Gastrocnemius medialis (tissue), 4 donors: ENCODE measurements at regions not wholly inside any gene's neighbourhood (a gene's known extent, or its start where the extent isn't known, plus 50 kb on each side); places are given as distances from the start of the nearest gene placed in this dataset.

Source experiments
- ATAC-seq, 2 donors: fragments of 150-250 bp; one replicate each; pipeline ENCODE4 v1.9.1; 2016
- DNase-seq, 2 donors: peaks; one replicate each; pipeline ENCODE4 v3.0.0-alpha.2; 2019
- H3K27ac ChIP-seq, 4 donors: fragments of 200-600 bp; sonication (generic); 1 replicate in 1 of 4; 2 replicates in 3 of 4; pipeline ENCODE4 v1.5.1; 2016 to 2018; ENCODE audit warnings: mild to moderate bottlenecking in 2 of 4, moderate library complexity in 1 of 4
- H3K27me3 ChIP-seq, 3 donors: fragments of 200-600 bp; sonication (generic) in 2 of 3; 1 replicate in 1 of 3; 2 replicates in 2 of 3; pipeline versions ENCODE4 v1.5.1 to v1.6.0; 2016 to 2019; ENCODE audit warnings: mild to moderate bottlenecking in 1 of 3, moderate library complexity in 1 of 3
- H3K36me3 ChIP-seq, 2 donors: fragments of 200-600 bp; sonication (generic) in 1 of 2; one replicate each; pipeline ENCODE4 v1.5.1; 2017 to 2018
- H3K4me1 ChIP-seq, 2 donors: fragments of 200-600 bp; sonication (generic) in 1 of 2; one replicate each; pipeline ENCODE4 v1.5.1; 2016 to 2017; ENCODE audit warnings: mild to moderate bottlenecking in 2 of 2
- H3K4me3 ChIP-seq, 4 donors: fragments of 200-600 bp; sonication (generic) in 3 of 4; 1 replicate in 1 of 4; 2 replicates in 3 of 4; pipeline ENCODE4 v1.5.1; 2016 to 2019; ENCODE audit warnings: mild to moderate bottlenecking in 2 of 4
- H3K9me3 ChIP-seq, 3 donors: fragments of 200-600 bp; sonication (generic) in 2 of 3; 1 replicate in 1 of 3; 2 replicates in 2 of 3; pipeline ENCODE4 v1.5.1; 2016 to 2019
- POLR2A ChIP-seq, 2 donors: fragments of 450-650 bp; IDR thresholded peaks; one replicate each; pipeline ENCODE4 v1.6.1; 2017; ENCODE audit warnings: antibody characterized with exemption in 2 of 2, mild to moderate bottlenecking in 2 of 2, moderate library complexity in 2 of 2
- in situ Hi-C, 4 donors: fragments of 200-750 bp; cut with MboI; loops; one replicate each; pipeline versions ENCODE4 v1.15.0 to v1.8.0; 2017; ENCODE audit warnings: low sequenced_read_pairs in 4 of 4
- intact Hi-C: fragments of 100-400 bp; cut with DNase I; formaldehyde crosslinking; loops from one replicate; pipeline ENCODE4 v1.15.1; 2023; ENCODE audit warnings: low total_unique reads
- TF ChIP-seq, protein P1 (sequence below), 5 experiments: fragments of 450-650 bp in 3 of 5; fragments of 200-600 bp in 2 of 5; sonication (generic) in 2 of 5; IDR thresholded peaks in 4 of 5; conservative IDR thresholded peaks in 1 of 5; 1 replicate in 4 of 5; 2 replicates in 1 of 5; pipeline ENCODE4 v1.5.1; 2016 to 2019; ENCODE audit warnings: antibody characterized with exemption in 5 of 5, mild to moderate bottlenecking in 3 of 5, moderate library complexity in 3 of 5

DNA sequence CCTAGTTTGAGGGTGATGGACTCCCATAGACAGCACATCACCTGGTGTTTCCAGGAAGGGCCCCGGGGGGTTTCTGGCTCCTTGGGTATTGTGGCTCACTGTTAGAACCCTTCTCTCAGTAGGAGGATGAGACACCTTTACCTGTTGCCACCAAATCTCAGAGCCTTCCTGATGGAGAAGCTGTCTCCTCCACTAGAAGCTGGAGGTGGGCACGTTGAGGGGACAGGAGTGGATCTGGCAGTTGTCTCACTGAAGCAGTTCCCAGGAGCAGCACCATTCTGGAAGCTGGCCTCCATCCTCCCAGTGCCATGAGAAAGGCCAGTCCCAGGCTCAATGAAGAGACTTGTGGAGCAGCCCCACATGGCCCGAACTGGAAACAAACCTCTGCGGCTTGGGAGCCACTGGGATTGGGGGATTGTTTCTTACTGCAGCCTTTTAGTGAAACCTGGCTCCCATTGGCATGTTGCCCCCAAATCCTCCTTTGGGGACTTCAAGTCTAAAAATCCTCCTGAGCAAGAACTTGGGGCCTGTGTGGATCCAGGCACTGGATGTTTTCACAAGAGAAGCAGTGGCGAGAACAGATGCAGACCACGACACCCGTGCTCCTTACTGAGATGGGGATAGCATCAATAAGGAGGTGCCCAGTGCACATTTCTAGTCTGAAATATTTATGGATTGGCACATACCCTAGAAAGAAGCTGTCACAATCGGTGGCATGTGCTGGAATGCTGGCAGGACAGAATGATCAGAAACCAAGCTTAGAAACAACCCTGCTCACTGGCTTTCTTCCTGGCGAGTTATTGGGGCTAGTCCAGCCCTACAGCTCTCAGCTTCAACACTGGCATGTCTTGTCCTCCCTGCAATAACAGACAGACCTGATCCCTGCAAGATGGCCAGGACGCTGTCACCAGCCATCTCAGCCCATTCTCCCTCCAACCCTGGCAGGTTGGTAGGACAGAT lies 223.7 kb upstream of the AJAP1 start:
- Histone ChIP-seq H3K36me3 (no peaks in the 10 kb centered on the region), H3K9me3 (no peaks in the 10 kb centered on the region), H3K4me1 (no peaks in the 10 kb centered on the region), H3K27me3 (no peaks in the 10 kb centered on the region), H3K4me3 (no peak overlapping the region), H3K27ac (no peak overlapping the region)
- DNase-seq (no peak), ATAC-seq (no peak)
- in situ Hi-C loops (no loop called here), intact Hi-C loops (no loop called here)
- TF ChIP-seq, protein P1, sequence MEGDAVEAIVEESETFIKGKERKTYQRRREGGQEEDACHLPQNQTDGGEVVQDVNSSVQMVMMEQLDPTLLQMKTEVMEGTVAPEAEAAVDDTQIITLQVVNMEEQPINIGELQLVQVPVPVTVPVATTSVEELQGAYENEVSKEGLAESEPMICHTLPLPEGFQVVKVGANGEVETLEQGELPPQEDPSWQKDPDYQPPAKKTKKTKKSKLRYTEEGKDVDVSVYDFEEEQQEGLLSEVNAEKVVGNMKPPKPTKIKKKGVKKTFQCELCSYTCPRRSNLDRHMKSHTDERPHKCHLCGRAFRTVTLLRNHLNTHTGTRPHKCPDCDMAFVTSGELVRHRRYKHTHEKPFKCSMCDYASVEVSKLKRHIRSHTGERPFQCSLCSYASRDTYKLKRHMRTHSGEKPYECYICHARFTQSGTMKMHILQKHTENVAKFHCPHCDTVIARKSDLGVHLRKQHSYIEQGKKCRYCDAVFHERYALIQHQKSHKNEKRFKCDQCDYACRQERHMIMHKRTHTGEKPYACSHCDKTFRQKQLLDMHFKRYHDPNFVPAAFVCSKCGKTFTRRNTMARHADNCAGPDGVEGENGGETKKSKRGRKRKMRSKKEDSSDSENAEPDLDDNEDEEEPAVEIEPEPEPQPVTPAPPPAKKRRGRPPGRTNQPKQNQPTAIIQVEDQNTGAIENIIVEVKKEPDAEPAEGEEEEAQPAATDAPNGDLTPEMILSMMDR (IDR thresholded peaks at IDR 0.05 in 4 of 5, conservative IDR thresholded peaks at IDR 0.05 in 1 of 5), result no peak
- TF ChIP-seq POLR2A (IDR thresholded peaks at IDR 0.05), result no peak

DNA sequence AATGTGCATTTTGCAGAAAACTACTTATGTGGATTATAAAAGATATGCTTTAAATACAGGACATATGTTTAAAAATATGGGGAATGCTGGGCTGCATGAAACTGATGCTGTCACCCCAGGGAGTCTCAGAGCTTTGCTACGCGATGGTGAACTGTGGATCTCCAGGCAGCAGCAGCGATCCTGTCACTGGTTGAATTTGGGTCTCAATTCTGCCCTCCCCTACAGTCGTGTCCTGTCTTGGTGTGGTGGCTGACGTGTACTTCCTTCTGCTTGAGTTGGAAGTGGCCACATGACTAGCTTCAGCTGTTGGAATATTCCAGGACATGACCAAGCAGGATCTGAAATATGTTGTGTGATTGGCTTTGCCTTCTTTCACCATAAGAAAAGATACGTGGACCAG lies 222.9 kb upstream of the AJAP1 start:
- H3K4me3 ChIP-seq, result no peak overlapping the region
- no peaks in the 10 kb centered on the region for H3K9me3 ChIP-seq
- no peaks in the 10 kb centered on the region for H3K4me1 ChIP-seq
- H3K27ac ChIP-seq, result no peak overlapping the region
- intact Hi-C loops (no loop called here), in situ Hi-C loops (no loop called here)
- no peak for DNase-seq
- no peak for ATAC-seq
- H3K36me3 ChIP-seq, result no peaks in the 10 kb centered on the region
- H3K27me3 ChIP-seq, result no peaks in the 10 kb centered on the region
- TF ChIP-seq, protein P1 (IDR thresholded peaks at IDR 0.05 in 4 of 5, conservative IDR thresholded peaks at IDR 0.05 in 1 of 5), result no peak
- TF ChIP-seq POLR2A (IDR thresholded peaks at IDR 0.05), result no peak

DNA sequence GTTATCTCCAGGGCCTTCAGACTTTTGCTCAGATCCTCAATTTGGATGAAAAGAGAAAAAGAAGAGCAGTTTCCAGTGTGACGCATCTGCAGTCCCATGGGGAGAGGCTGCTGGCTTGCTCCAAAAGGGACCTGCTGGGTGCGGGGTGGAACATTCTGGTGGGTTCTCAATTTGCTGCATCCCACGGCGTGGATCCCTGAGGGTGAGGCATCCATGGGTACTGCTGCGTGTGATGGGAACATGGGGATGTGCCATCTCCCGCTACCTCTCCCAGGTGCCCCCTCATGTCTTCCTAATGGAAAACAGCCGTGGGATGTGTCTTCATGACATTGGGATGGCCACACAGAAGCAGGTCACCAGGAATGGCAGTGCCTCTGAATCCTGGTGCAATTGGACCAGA lies 221.3 kb upstream of the AJAP1 start:
- intact Hi-C loops, result no loop called here

DNA sequence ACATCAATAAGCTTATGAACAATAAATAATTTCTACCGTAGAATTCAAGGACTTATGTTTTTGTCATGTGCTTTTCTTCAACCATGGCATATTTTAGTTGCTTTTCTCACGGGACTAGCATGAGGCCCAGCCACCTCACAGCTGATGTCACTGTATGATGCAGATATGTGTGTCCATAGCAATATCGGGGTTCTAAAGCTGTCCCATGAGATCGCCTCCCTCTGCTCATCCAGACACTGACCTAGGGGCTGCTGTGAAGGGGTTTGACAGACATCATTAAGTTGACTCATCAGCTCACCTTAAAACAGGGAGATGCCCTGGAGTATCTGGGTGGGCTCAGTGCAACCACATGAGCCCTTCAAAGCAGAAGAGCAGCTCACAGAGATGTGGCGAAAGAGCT lies 210.3 kb upstream of the AJAP1 start:
- no peak for DNase-seq
- ATAC-seq, result no peak
- no peaks in the 10 kb centered on the region for H3K4me1 ChIP-seq
- no peak overlapping the region for H3K4me3 ChIP-seq
- no peak for TF ChIP-seq POLR2A (IDR thresholded peaks at IDR 0.05)
- TF ChIP-seq, protein P1 (IDR thresholded peaks at IDR 0.05 in 4 of 5, conservative IDR thresholded peaks at IDR 0.05 in 1 of 5), result no peak
- intact Hi-C loops (no loop called here), in situ Hi-C loops (no loop called here)
- H3K27me3 ChIP-seq, result peaks cover 0 to 5% (median 4%) of the 10 kb centered on the region in 3 donors
- H3K9me3 ChIP-seq, result no peaks in the 10 kb centered on the region
- H3K27ac ChIP-seq, result no peak overlapping the region
- no peaks in the 10 kb centered on the region for H3K36me3 ChIP-seq

More for the DNA sequence above, 221.3 kb upstream of the AJAP1 start:
- H3K27me3 ChIP-seq, result no peaks in the 10 kb centered on the region
- in situ Hi-C loops, result no loop called here
- TF ChIP-seq, protein P1 (IDR thresholded peaks at IDR 0.05 in 4 of 5, conservative IDR thresholded peaks at IDR 0.05 in 1 of 5), result no peak
- no peak for TF ChIP-seq POLR2A (IDR thresholded peaks at IDR 0.05)
- H3K4me1 ChIP-seq, result no peaks in the 10 kb centered on the region
- DNase-seq (no peak), ATAC-seq (no peak)
- H3K4me3 ChIP-seq, result no peak overlapping the region
- H3K36me3 ChIP-seq, result no peaks in the 10 kb centered on the region
- no peak overlapping the region for H3K27ac ChIP-seq
- H3K9me3 ChIP-seq, result no peaks in the 10 kb centered on the region
